Subcutaneous abdominal adipose tissue (tissue), 5 donors: ENCODE measurements at regions not wholly inside any gene's neighbourhood (a gene's known extent, or its start where the extent isn't known, plus 50 kb on each side); places are given as distances from the start of the nearest gene placed in this dataset.

Source experiments
- H3K27ac ChIP-seq: one replicate; pipeline ENCODE4 v1.7.0; 2013; ENCODE audit warnings: low read depth, mild to moderate bottlenecking, inconsistent platforms, low read length, moderate library complexity
- H3K27me3 ChIP-seq, 5 donors: one replicate each; pipeline ENCODE4 v1.7.0; 2013; ENCODE audit warnings: low read length in 5 of 5, inconsistent platforms in 1 of 5; ENCODE audit not compliant: control insufficient read depth in 5 of 5, insufficient read depth in 4 of 5
- H3K36me3 ChIP-seq, 5 donors: one replicate each; pipeline ENCODE4 v1.7.0; 2013; ENCODE audit warnings: low read length in 5 of 5; ENCODE audit not compliant: control insufficient read depth in 5 of 5, insufficient read depth in 5 of 5
- H3K4me1 ChIP-seq, 5 donors: one replicate each; pipeline ENCODE4 v1.7.0; 2013; ENCODE audit warnings: low read length in 5 of 5, mild to moderate bottlenecking in 3 of 5, moderate library complexity in 1 of 5; ENCODE audit not compliant: control insufficient read depth in 5 of 5, insufficient read depth in 5 of 5
- H3K4me3 ChIP-seq, 5 donors: one replicate each; pipeline ENCODE4 v1.7.0; 2013; ENCODE audit warnings: low read length in 5 of 5, low read depth in 1 of 5
- H3K9ac ChIP-seq, 5 donors: one replicate each; pipeline ENCODE4 v1.7.0; 2013; ENCODE audit warnings: low read length in 5 of 5, mild to moderate bottlenecking in 4 of 5, moderate library complexity in 3 of 5
- H3K9me3 ChIP-seq, 5 donors: one replicate each; pipeline ENCODE4 v1.7.0; 2013; ENCODE audit warnings: low read length in 5 of 5; ENCODE audit not compliant: control insufficient read depth in 5 of 5
- donor health status: healthy.
- donor health status: healthy.
- donor health status: healthy.
- donor health status: healthy.
- donor health status: healthy.

DNA sequence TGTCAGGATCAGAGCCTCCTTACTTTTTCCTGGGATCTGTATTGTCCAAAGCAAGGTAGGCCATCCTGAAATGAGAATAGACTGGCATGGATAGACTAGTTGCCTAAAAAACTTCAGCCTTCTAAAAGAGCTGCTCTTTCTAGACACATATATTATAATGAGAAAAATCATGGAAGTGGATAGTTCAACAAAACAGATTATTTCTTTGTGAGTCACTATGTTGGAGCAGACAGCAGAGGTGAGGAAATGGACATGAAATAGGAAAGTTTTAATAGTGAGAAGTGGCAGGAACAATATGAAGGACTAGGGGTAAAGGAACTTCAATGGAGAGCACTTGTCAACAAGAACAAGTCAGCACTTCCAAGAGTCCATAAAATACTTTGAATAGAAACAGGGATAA lies 101.9 kb upstream of the ANO3 start:
- H3K9me3 ChIP-seq = no peaks in the 10 kb centered on the region
- H3K4me3 ChIP-seq = no peak overlapping the region
- H3K36me3 ChIP-seq = no peaks in the 10 kb centered on the region
- no peak overlapping the region for H3K9ac ChIP-seq
- no peak overlapping the region for H3K27ac ChIP-seq
- H3K4me1 ChIP-seq = no peaks in the 10 kb centered on the region
- H3K27me3 ChIP-seq = no peaks in the 10 kb centered on the region

GRCh38 chr11:26231252-26231661 lies 100.7 kb upstream of the ANO3 start:
- H3K4me3 ChIP-seq = no peak overlapping the region
- H3K9me3 ChIP-seq = no peaks in the 10 kb centered on the region
- H3K36me3 ChIP-seq = no peaks in the 10 kb centered on the region
- no peak overlapping the region for H3K27ac ChIP-seq
- no peaks in the 10 kb centered on the region for H3K4me1 ChIP-seq
- no peaks in the 10 kb centered on the region for H3K27me3 ChIP-seq
- no peak overlapping the region for H3K9ac ChIP-seq

DNA sequence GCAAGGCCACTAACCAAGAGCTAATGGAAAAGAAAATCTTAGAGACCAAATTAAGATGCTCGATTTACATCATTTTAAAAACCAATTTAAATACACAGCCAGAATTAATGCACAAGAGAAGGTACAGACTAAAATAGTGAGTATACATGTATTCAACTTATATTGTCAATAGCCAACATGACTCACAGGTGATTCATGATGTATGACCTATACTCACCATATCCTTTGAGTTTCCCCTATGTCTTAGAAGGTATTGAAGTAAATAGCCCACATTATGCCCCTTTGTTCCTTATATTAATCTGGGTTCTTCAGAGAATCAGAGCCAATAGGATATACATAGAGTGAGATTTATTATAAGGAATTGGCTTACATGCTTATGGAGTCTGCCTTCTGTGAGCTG lies 97.5 kb upstream of the ANO3 start:
- Histone ChIP-seq H3K27ac (no peak overlapping the region), H3K4me1 (no peaks in the 10 kb centered on the region), H3K27me3 (no peaks in the 10 kb centered on the region), H3K36me3 (no peaks in the 10 kb centered on the region), H3K4me3 (no peak overlapping the region), H3K9me3 (no peaks in the 10 kb centered on the region), H3K9ac (no peak overlapping the region)

DNA sequence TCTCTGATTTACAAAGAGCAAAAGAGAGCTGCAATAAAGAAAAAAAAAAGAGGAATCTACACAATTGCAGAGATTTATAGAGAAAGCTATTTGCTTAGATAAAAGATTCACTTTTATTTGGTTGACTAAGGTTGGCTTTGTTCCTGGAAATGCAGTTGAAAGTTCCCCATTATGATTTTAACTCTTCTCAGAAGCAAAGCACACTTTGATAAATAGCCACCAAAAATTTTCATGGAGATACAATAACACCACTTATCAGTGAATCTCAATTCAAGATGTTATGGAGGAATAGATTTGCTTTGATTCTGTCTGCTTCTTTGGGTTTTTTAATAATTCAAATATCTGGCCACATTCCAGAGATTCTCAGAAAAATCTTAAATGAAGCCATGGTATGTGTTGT lies 88.5 kb upstream of the ANO3 start:
- H3K27me3 ChIP-seq = no peaks in the 10 kb centered on the region
- H3K4me3 ChIP-seq = no peak overlapping the region
- H3K9me3 ChIP-seq = no peaks in the 10 kb centered on the region
- no peak overlapping the region for H3K27ac ChIP-seq
- no peak overlapping the region for H3K9ac ChIP-seq
- peaks cover 0 to 6% (median 0%) of the 10 kb centered on the region in 5 donors for H3K4me1 ChIP-seq
- no peaks in the 10 kb centered on the region for H3K36me3 ChIP-seq

GRCh38 chr11:26244207-26244606 lies 87.7 kb upstream of the ANO3 start:
- H3K4me1 ChIP-seq = peaks cover 0 to 6% (median 0%) of the 10 kb centered on the region in 5 donors
- no peaks in the 10 kb centered on the region for H3K36me3 ChIP-seq
- no peak overlapping the region for H3K27ac ChIP-seq
- no peak overlapping the region for H3K4me3 ChIP-seq
- no peaks in the 10 kb centered on the region for H3K9me3 ChIP-seq
- H3K9ac ChIP-seq = no peak overlapping the region
- no peaks in the 10 kb centered on the region for H3K27me3 ChIP-seq

DNA sequence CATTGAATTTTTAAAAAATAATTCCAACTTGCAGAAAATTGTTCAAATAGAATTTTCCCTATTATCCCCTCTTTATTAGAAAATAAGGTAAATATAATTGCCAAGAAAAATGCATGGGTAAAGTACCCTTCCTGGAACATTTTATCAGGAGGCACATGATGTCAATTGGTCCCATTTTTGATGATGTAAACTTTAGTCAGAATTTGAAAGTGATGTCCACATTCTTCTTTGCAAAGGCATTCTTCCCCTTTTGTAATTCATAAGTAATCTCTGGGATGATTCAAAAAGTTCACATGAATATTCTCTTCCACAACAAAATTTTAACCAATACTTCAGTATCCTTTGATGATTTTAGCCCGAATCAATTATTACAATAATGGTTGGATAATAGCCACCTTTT lies 86.9 kb upstream of the ANO3 start:
- Histone ChIP-seq H3K27ac (no peak overlapping the region), H3K36me3 (no peaks in the 10 kb centered on the region), H3K4me1 (peaks cover 0 to 6% (median 0%) of the 10 kb centered on the region in 5 donors), H3K9me3 (no peaks in the 10 kb centered on the region), H3K4me3 (no peak overlapping the region), H3K9ac (no peak overlapping the region), H3K27me3 (no peaks in the 10 kb centered on the region)

GRCh38 chr11:26247340-26247739 lies 84.6 kb upstream of the ANO3 start:
- Histone ChIP-seq H3K4me1 (peaks cover 0 to 6% (median 0%) of the 10 kb centered on the region in 5 donors), H3K27ac (no peak overlapping the region), H3K27me3 (no peaks in the 10 kb centered on the region), H3K4me3 (no peak overlapping the region), H3K9ac (no peak overlapping the region), H3K36me3 (no peaks in the 10 kb centered on the region), H3K9me3 (no peaks in the 10 kb centered on the region)

GRCh38 chr11:26248661-26249060 lies 83.3 kb upstream of the ANO3 start:
- H3K9ac ChIP-seq = no peak overlapping the region
- no peaks in the 10 kb centered on the region for H3K27me3 ChIP-seq
- no peaks in the 10 kb centered on the region for H3K36me3 ChIP-seq
- no peak overlapping the region for H3K27ac ChIP-seq
- H3K4me3 ChIP-seq = no peak overlapping the region
- no peaks in the 10 kb centered on the region for H3K9me3 ChIP-seq
- peaks cover 0 to 6% (median 0%) of the 10 kb centered on the region in 5 donors for H3K4me1 ChIP-seq

DNA sequence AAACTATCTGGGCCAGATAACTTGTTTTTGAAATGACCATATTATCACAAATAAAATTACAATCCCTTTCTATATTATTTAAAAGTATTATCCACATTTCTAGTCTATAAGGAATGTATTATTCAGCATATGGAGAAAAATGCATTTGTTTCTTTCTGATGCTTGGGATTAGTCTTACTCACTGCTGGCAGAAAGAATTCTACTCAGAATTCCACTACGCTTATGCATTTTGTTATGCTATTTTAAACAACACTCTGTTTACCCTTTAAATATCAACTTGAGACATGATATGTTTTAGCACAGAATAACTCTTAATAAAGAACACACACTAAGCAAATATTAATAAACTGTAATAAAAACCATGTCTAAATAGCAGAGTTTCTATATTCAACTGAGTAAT lies 77.6 kb upstream of the ANO3 start:
- no peaks in the 10 kb centered on the region for H3K36me3 ChIP-seq

GRCh38 chr11:26263769-26264168 lies 68.2 kb upstream of the ANO3 start:
- Histone ChIP-seq H3K27me3 (no peaks in the 10 kb centered on the region), H3K4me1 (peaks cover 0 to 3% (median 0%) of the 10 kb centered on the region in 5 donors), H3K4me3 (no peak overlapping the region), H3K27ac (no peak overlapping the region), H3K9me3 (no peaks in the 10 kb centered on the region), H3K9ac (no peak overlapping the region), H3K36me3 (peaks cover 0 to 3% (median 0%) of the 10 kb centered on the region in 5 donors)

More for the DNA sequence above, 77.6 kb upstream of the ANO3 start:
- no peaks in the 10 kb centered on the region for H3K4me1 ChIP-seq
- no peak overlapping the region for H3K9ac ChIP-seq
- H3K27me3 ChIP-seq = no peaks in the 10 kb centered on the region
- H3K4me3 ChIP-seq = no peak overlapping the region
- no peaks in the 10 kb centered on the region for H3K9me3 ChIP-seq
- no peak overlapping the region for H3K27ac ChIP-seq

DNA sequence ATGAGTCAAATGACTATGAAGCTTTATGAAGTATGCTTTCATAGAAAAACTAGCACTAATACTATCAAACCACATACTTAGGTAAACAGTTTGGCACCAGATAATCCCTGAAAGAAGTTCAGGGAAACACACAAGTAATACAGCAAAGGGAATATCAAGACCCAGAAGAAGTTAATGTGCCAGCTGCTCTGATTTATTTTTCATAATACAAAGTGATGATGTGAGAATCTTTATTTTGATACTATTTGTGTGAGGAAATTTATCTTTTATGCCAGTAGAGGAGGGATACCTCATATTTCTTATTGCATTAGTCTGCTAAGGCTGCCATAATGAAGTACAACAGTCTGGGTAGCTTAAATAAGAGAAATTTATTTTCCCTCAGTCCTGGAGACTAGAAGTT lies 67.7 kb upstream of the ANO3 start:
- Histone ChIP-seq H3K9ac (no peak overlapping the region), H3K4me3 (no peak overlapping the region), H3K27me3 (no peaks in the 10 kb centered on the region), H3K9me3 (no peaks in the 10 kb centered on the region), H3K36me3 (peaks cover 0 to 3% (median 0%) of the 10 kb centered on the region in 5 donors), H3K4me1 (peaks cover 0 to 3% (median 0%) of the 10 kb centered on the region in 5 donors), H3K27ac (no peak overlapping the region)
